Neural progenitor cell (in vitro differentiated cells): ENCODE measurements at regions not wholly inside any gene's neighbourhood (a gene's known extent, or its start where the extent isn't known, plus 50 kb on each side); places are given as distances from the start of the nearest gene placed in this dataset.

ENCODE experiments used
- DNase-seq: peaks from one replicate; pipeline ENCODE4 v3.0.0-alpha.2; 2016; ENCODE audit warnings: low spot score
- H2AFZ ChIP-seq: fragments of 200-600 bp; sonication (generic); replicated peaks from 2 replicates; pipeline ENCODE4 v1.6.1; 2016; ENCODE audit warnings: antibody characterized with exemption
- H3F3A ChIP-seq: fragments of 200-600 bp; sonication (generic); 2 replicates; pipeline ENCODE4 v1.6.1; 2016; ENCODE audit warnings: antibody characterized with exemption, low read depth
- H3K27ac ChIP-seq: fragments of 200-600 bp; sonication (generic); 2 replicates; pipeline ENCODE4 v1.5.1; 2016; ENCODE audit warnings: mild to moderate bottlenecking
- H3K27me3 ChIP-seq: fragments of 200-600 bp; sonication (generic); 2 replicates; pipeline ENCODE4 v1.6.1; 2016; ENCODE audit warnings: mild to moderate bottlenecking, moderate library complexity
- H3K36me3 ChIP-seq: fragments of 200-600 bp; sonication (generic); 2 replicates; pipeline ENCODE4 v1.5.1; 2016
- H3K4me1 ChIP-seq: fragments of 200-600 bp; sonication (generic); 2 replicates; pipeline ENCODE4 v1.6.1; 2016; ENCODE audit warnings: mixed run types
- H3K4me2 ChIP-seq: fragments of 200-600 bp; sonication (generic); 2 replicates; pipeline ENCODE4 v1.6.1; 2016
- H3K4me3 ChIP-seq: fragments of 200-600 bp; sonication (generic); 2 replicates; pipeline ENCODE4 v1.5.1; 2016
- H3K79me2 ChIP-seq: fragments of 200-600 bp; sonication (generic); 2 replicates; pipeline ENCODE4 v1.6.1; 2016; ENCODE audit warnings: low read depth
- H3K9ac ChIP-seq: fragments of 200-600 bp; sonication (generic); 2 replicates; pipeline ENCODE4 v1.6.1; 2016
- H3K9me3 ChIP-seq: fragments of 200-600 bp; sonication (generic); 2 replicates; pipeline ENCODE4 v1.5.1; 2016; ENCODE audit warnings: low read depth
- H4K20me1 ChIP-seq: fragments of 200-600 bp; sonication (generic); 2 replicates; pipeline ENCODE4 v1.6.1; 2016; ENCODE audit warnings: low read depth
- H3K27ac Mint-ChIP-seq: 3 replicates; pipeline ENCODE4 v1.8.0; 2021; ENCODE audit warnings: mixed read lengths
- H3K27me3 Mint-ChIP-seq: 2 replicates; pipeline ENCODE4 v1.8.0; 2022; ENCODE audit warnings: low read depth, mild to moderate bottlenecking, inconsistent platforms, moderate library complexity, mixed read lengths; ENCODE audit not compliant: insufficient read depth
- H3K36me3 Mint-ChIP-seq: 3 replicates; pipeline ENCODE4 v1.8.0; 2021; ENCODE audit warnings: mixed read lengths
- H3K4me1 Mint-ChIP-seq: 3 replicates; pipeline ENCODE4 v1.8.0; 2021; ENCODE audit warnings: mixed read lengths
- H3K4me3 Mint-ChIP-seq: 3 replicates; pipeline ENCODE4 v1.8.0; 2021; ENCODE audit warnings: mild to moderate bottlenecking, moderate library complexity, mixed read lengths
- H3K9me3 Mint-ChIP-seq: 3 replicates; pipeline ENCODE4 v1.8.0; 2020; ENCODE audit warnings: mixed read lengths
- EZH2 ChIP-seq: fragments of 200-600 bp; sonication (generic); IDR thresholded peaks from 2 replicates; pipeline ENCODE4 v1.6.1; 2017; ENCODE audit warnings: antibody characterized with exemption, mild to moderate bottlenecking, moderate library complexity
- EZH2phosphoT487 ChIP-seq: fragments of 200-600 bp; sonication (generic); IDR thresholded peaks from 2 replicates; pipeline ENCODE4 v1.6.1; 2017; ENCODE audit warnings: antibody characterized with exemption
- TF ChIP-seq, protein P1 (sequence below): fragments of 200-600 bp; sonication (generic); IDR thresholded peaks from 2 replicates; pipeline ENCODE4 v1.5.1; 2017; ENCODE audit warnings: antibody characterized with exemption, mild to moderate bottlenecking

DNA sequence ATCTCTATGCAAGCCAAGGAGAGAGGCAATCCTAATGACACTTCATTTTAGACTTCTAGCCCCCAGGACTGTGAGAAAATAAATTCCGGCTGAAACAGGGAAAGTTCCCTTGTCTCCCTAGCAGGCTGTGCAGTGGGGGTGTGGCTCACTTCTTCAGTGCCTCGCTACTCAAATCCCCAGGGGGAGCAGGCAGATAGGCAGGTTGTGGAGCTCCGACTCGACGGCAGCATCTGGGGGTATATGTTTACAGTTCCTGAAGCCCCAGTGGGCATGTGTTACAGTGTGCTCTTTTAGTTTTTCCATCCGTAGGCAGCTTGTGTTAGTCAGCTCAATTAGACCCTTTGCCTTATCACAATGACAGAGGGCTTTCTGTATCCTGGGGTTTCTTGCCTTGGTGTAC lies 836.5 kb downstream of the PDCD6IP start:
- Histone ChIP-seq H3F3A (no peaks in the 10 kb centered on the region), H3K4me1 (no peaks in the 10 kb centered on the region), H3K27ac (no peak overlapping the region), H3K9ac (no peak overlapping the region), H4K20me1 (no peaks in the 10 kb centered on the region), H2AFZ (no peak overlapping the region), H3K79me2 (no peaks in the 10 kb centered on the region), H3K9me3 (no peaks in the 10 kb centered on the region), H3K27me3 (no peaks in the 10 kb centered on the region), H3K36me3 (no peaks in the 10 kb centered on the region), H3K4me2 (no peak overlapping the region), H3K4me3 (no peak overlapping the region)
- peaks cover 3% of the 10 kb centered on the region for H3K9me3 Mint-ChIP-seq
- DNase-seq: no peak
- peaks cover 12% of the 10 kb centered on the region for H3K4me1 Mint-ChIP-seq
- no peak overlapping the region for H3K4me3 Mint-ChIP-seq
- no peaks in the 10 kb centered on the region for H3K36me3 Mint-ChIP-seq
- no peak overlapping the region for H3K27ac Mint-ChIP-seq
- TF ChIP-seq EZH2phosphoT487: no peak
- no peak for TF ChIP-seq EZH2
- TF ChIP-seq, protein P1, sequence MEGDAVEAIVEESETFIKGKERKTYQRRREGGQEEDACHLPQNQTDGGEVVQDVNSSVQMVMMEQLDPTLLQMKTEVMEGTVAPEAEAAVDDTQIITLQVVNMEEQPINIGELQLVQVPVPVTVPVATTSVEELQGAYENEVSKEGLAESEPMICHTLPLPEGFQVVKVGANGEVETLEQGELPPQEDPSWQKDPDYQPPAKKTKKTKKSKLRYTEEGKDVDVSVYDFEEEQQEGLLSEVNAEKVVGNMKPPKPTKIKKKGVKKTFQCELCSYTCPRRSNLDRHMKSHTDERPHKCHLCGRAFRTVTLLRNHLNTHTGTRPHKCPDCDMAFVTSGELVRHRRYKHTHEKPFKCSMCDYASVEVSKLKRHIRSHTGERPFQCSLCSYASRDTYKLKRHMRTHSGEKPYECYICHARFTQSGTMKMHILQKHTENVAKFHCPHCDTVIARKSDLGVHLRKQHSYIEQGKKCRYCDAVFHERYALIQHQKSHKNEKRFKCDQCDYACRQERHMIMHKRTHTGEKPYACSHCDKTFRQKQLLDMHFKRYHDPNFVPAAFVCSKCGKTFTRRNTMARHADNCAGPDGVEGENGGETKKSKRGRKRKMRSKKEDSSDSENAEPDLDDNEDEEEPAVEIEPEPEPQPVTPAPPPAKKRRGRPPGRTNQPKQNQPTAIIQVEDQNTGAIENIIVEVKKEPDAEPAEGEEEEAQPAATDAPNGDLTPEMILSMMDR: no peak
- H3K27me3 Mint-ChIP-seq: peaks cover 4% of the 10 kb centered on the region

DNA sequence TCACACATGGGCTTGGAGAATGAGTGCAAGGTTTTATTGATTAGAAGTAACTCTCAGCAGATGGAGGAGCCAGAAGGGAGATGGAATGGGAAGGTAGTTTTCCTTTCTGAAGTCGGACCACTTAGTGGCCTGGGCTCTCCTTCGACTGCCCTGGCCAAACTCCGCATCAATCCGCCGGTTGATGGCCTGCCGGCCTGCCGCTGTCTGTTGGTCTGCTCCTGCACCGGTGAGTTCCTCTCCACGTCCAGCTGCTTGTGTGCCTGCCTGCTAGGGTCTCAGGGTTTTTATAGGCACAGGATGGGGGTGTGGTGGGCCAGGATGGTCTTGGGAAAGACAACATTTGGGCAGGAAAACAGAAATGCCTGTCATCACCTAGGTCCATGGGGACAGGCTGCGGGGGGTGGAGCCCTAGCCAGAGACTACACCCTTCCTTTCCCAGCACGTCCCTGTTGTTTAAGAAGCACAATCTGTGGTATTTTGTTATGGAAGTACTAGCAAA lies 837.0 kb downstream of the PDCD6IP start:
- H2AFZ ChIP-seq: no peak overlapping the region
- H4K20me1 ChIP-seq: no peaks in the 10 kb centered on the region
- no peaks in the 10 kb centered on the region for H3K27me3 ChIP-seq
- TF ChIP-seq EZH2phosphoT487 (no peak), EZH2 (no peak)
- TF ChIP-seq, protein P1: no peak
- peaks cover 3% of the 10 kb centered on the region for H3K9me3 Mint-ChIP-seq
- H3K4me1 ChIP-seq: no peaks in the 10 kb centered on the region
- peaks cover 4% of the 10 kb centered on the region for H3K27me3 Mint-ChIP-seq
- H3K36me3 Mint-ChIP-seq: no peaks in the 10 kb centered on the region
- H3F3A ChIP-seq: no peaks in the 10 kb centered on the region
- H3K9ac ChIP-seq: no peak overlapping the region
- no peak overlapping the region for H3K4me3 ChIP-seq
- no peaks in the 10 kb centered on the region for H3K36me3 ChIP-seq
- no peak overlapping the region for H3K27ac ChIP-seq
- no peak overlapping the region for H3K4me2 ChIP-seq
- H3K79me2 ChIP-seq: no peaks in the 10 kb centered on the region
- peaks cover 12% of the 10 kb centered on the region for H3K4me1 Mint-ChIP-seq
- no peaks in the 10 kb centered on the region for H3K9me3 ChIP-seq
- H3K4me3 Mint-ChIP-seq: no peak overlapping the region
- H3K27ac Mint-ChIP-seq: no peak overlapping the region
- DNase-seq: no peak

DNA sequence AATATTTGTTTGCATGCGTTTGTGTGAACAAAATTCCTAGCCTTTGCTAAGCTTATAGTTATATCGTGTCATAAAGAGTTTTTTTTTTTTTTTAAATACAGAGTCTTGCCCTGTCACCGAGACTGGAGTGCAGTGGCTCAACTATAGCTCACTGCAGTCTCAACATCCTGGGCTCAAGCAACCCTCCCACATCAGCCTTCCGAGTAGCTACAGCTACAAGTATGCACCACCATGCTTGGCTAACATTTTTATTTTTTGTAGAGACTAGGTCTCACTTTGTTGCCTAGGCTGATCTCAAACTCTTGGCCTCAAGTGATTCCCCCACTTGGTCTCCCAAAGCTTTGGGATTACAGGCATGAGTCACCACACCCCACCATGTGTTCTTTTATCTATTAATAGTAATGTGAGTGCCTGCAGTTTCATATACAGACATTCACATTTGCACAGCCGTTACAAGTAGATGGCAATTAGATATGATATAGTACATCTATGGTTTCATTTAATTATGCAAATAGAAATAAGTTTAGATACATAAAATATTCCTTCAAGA lies 848.6 kb downstream of the PDCD6IP start:
- Histone ChIP-seq H4K20me1 (no peaks in the 10 kb centered on the region), H2AFZ (no peak overlapping the region), H3F3A (no peaks in the 10 kb centered on the region), H3K4me1 (no peaks in the 10 kb centered on the region), H3K27ac (no peak overlapping the region), H3K9ac (no peak overlapping the region), H3K4me3 (no peak overlapping the region), H3K4me2 (no peak overlapping the region), H3K79me2 (no peaks in the 10 kb centered on the region), H3K9me3 (no peaks in the 10 kb centered on the region), H3K36me3 (no peaks in the 10 kb centered on the region), H3K27me3 (no peaks in the 10 kb centered on the region)
- no peaks in the 10 kb centered on the region for H3K9me3 Mint-ChIP-seq
- H3K27ac Mint-ChIP-seq: peak overlapping the region; percentile 69
- no peaks in the 10 kb centered on the region for H3K27me3 Mint-ChIP-seq
- DNase-seq: no peak
- H3K4me1 Mint-ChIP-seq: peaks cover 14% of the 10 kb centered on the region
- H3K4me3 Mint-ChIP-seq: no peak overlapping the region
- no peaks in the 10 kb centered on the region for H3K36me3 Mint-ChIP-seq
- TF ChIP-seq EZH2phosphoT487: no peak
- TF ChIP-seq, protein P1: no peak
- no peak for TF ChIP-seq EZH2
